Putamen (tissue), 1 donor: ENCODE measurements at regions not wholly inside any gene's neighbourhood (a gene's known extent, or its start where the extent isn't known, plus 50 kb on each side); places are given as distances from the start of the nearest gene placed in this dataset.
"Not testable (repeated sequence)": the region's sequence is repeated elsewhere in the genome, so short reads cannot be mapped to it uniquely, and the experiment has no call there.

ENCODE experiments used
- DNase-seq: peaks from one replicate; pipeline ENCODE4 v3.0.0-alpha.2; 2016; ENCODE audit warnings: low spot score

GRCh38 chr17:30686538-30687479 is 137.7 kb downstream of the CRLF3 start:
- DNase-seq: not testable (repeated sequence)

GRCh38 chr17:30682280-30682679 is 142.2 kb downstream of the CRLF3 start:
- not testable (repeated sequence) for DNase-seq

GRCh38 chr17:30680681-30681080 is 143.8 kb downstream of the CRLF3 start:
- DNase-seq: not testable (repeated sequence)

- DNase-seq: no peak
These were observed 146.8 kb downstream of the CRLF3 start for GRCh38 chr17:30677550-30678249.

- DNase-seq: not testable (repeated sequence)
These were observed 148.6 kb downstream of the CRLF3 start for GRCh38 chr17:30675777-30676492.

- DNase-seq: not testable (repeated sequence)
These were observed 155.3 kb downstream of the CRLF3 start for GRCh38 chr17:30669217-30669649.

GRCh38 chr17:30668360-30669181 is 155.9 kb downstream of the CRLF3 start:
- not testable (repeated sequence) for DNase-seq

GRCh38 chr17:30667657-30668359 is 156.7 kb downstream of the CRLF3 start:
- peak; percentile 82 for DNase-seq

- DNase-seq: not testable (repeated sequence)
These were observed 157.4 kb downstream of the CRLF3 start for GRCh38 chr17:30666838-30667656.

- DNase-seq: not testable (repeated sequence)
These were observed 160.6 kb downstream of the CRLF3 start for GRCh38 chr17:30663727-30664455.

GRCh38 chr17:30657148-30657547 is 167.3 kb downstream of the CRLF3 start:
- not testable (repeated sequence) for DNase-seq

GRCh38 chr17:30653038-30653437 is 171.5 kb downstream of the CRLF3 start:
- DNase-seq: not testable (repeated sequence)

GRCh38 chr17:30650149-30650548 is 172.9 kb downstream of the GOSR1 start:
- not testable (repeated sequence) for DNase-seq

- not testable (repeated sequence) for DNase-seq
These were observed 170.9 kb downstream of the GOSR1 start for GRCh38 chr17:30648015-30648620.

GRCh38 chr17:30645875-30646274 is 168.7 kb downstream of the GOSR1 start:
- DNase-seq: not testable (repeated sequence)

GRCh38 chr17:30644713-30645112 is 167.5 kb downstream of the GOSR1 start:
- not testable (repeated sequence) for DNase-seq

GRCh38 chr17:30644287-30644686 is 167.1 kb downstream of the GOSR1 start:
- not testable (repeated sequence) for DNase-seq

- not testable (repeated sequence) for DNase-seq
These were observed 164.2 kb downstream of the GOSR1 start for GRCh38 chr17:30641428-30641827.
